ENCODE measurements at regions not wholly inside any gene's neighbourhood (a gene's known extent, or its start where the extent isn't known, plus 50 kb on each side); places are given as distances from the start of the nearest gene placed in this dataset.

- Histone ChIP-seq H3K4me2 (no peak overlapping the region), H3K9me3 (peaks cover 15% of the 10 kb centered on the region; the same call in 2 of the 3 replicates), H3K4me1 (no peaks in the 10 kb centered on the region), H3K4me3 (no peak overlapping the region), H3K27ac (no peak overlapping the region)
- FAIRE-seq = no peak
- 84% methylated on average over 18 of the region's 37 CpGs for WGBS (ENCODE audit: missing lambda C conversion rate)
- TF ChIP-seq REST (IDR thresholded peaks at IDR 0.05) (no peak), USF2 (IDR thresholded peaks at IDR 0.05) (no peak)
- no peak for DNase-seq (ENCODE audit: low read depth in 1 of 2, low spot score in 1 of 2)
- ChIA-PET CTCF (no interaction called here), POLR2A (no interaction called here)
- no peak for ATAC-seq
Measured at GRCh38 chr5:71794061-71794695, 75.1 kb downstream of the CARTPT start.

GRCh38 chr5:71802673-71803072, 83.6 kb downstream of the CARTPT start:
- no peak for FAIRE-seq
- peaks cover 3% of the 10 kb centered on the region; the same call in 1 of the 3 replicates for H3K9me3 ChIP-seq
- POLR2A ChIA-PET = no interaction called here
- H3K4me1 ChIP-seq = no peaks in the 10 kb centered on the region
- ATAC-seq = no peak
- WGBS (ENCODE audit: missing lambda C conversion rate) = 30% methylated on average over 4 of the region's 4 CpGs
- no peak for TF ChIP-seq PBX3 (IDR thresholded peaks at IDR 0.05)
- DNase-seq (ENCODE audit: low read depth in 1 of 2, low spot score in 1 of 2) = no peak
- H3K27ac ChIP-seq = no peak overlapping the region
- CTCF ChIA-PET = interaction anchor here (3.0 kb wide), 1 partner anchor 19 kb away, joined by 10 read pairs; no protein-coding TSS in a partner anchor
- H3K4me2 ChIP-seq = no peak overlapping the region
- no peak overlapping the region for H3K4me3 ChIP-seq

- no peak for FAIRE-seq
Measured at GRCh38 chr5:71806711-71807110, 87.6 kb downstream of the CARTPT start.

GRCh38 chr5:71807909-71808308, 88.8 kb downstream of the CARTPT start:
- no peak overlapping the region for H3K4me2 ChIP-seq
- H3K4me3 ChIP-seq = no peak overlapping the region
- DNase-seq (ENCODE audit: low read depth in 1 of 2, low spot score in 1 of 2) (no peak), FAIRE-seq (no peak), ATAC-seq (no peak)
- H3K9me3 ChIP-seq = no peaks in the 10 kb centered on the region
- TF ChIP-seq EHMT2 (IDR thresholded peaks at IDR 0.05; ENCODE audit: low read depth) = no peak
- TF ChIP-seq RAD21 (conservative IDR thresholded peaks at IDR 0.05 in 1 of 2, IDR thresholded peaks at IDR 0.05 in 1 of 2) = no peak
- TF ChIP-seq HEYL (CRISPR knock-in tag; IDR thresholded peaks at IDR 0.05) = no peak
- no peak for TF ChIP-seq BHLHE40 (IDR thresholded peaks at IDR 0.05; ENCODE audit: low read depth, low read length)
- no peak for TF ChIP-seq EP300 (IDR thresholded peaks at IDR 0.05)
- no peak for TF ChIP-seq HMGXB4 (CRISPR knock-in tag; IDR thresholded peaks at IDR 0.05; ENCODE audit: borderline replicate concordance)
- no peak for TF ChIP-seq HDAC2 (IDR thresholded peaks at IDR 0.05)
- no peak for TF ChIP-seq RCOR1 (IDR thresholded peaks at IDR 0.05; ENCODE audit: low read depth, low read length)
- no peaks in the 10 kb centered on the region for H3K4me1 ChIP-seq
- no peak overlapping the region for H3K27ac ChIP-seq
- ChIA-PET CTCF (interaction anchor here (1.6 kb wide), 1 partner anchor 12 kb away, joined by 4 read pairs; no protein-coding TSS in a partner anchor), POLR2A (no interaction called here)
- 49% methylated on average over 3 of the region's 4 CpGs for WGBS (ENCODE audit: missing lambda C conversion rate)

More at GRCh38 chr5:71806711-71807110, 87.6 kb downstream of the CARTPT start:
- CTCF ChIA-PET = interaction anchor here (0.9 to 1.6 kb wide), 2 partner anchors 13 to 57 kb away, joined by 3 to 4 read pairs; no protein-coding TSS in a partner anchor
- ATAC-seq (no peak), DNase-seq (ENCODE audit: low read depth in 1 of 2, low spot score in 1 of 2) (no peak)
- WGBS (ENCODE audit: missing lambda C conversion rate) = 80% methylated on average over 1 of the region's 1 CpG
- Histone ChIP-seq H3K4me3 (no peak overlapping the region), H3K27ac (no peak overlapping the region), H3K9me3 (no peaks in the 10 kb centered on the region), H3K4me2 (no peak overlapping the region), H3K4me1 (no peaks in the 10 kb centered on the region)
- POLR2A ChIA-PET = no interaction called here
- TF ChIP-seq CBX8 (IDR thresholded peaks at IDR 0.05) = no peak
- TF ChIP-seq HES2 (IDR thresholded peaks at IDR 0.05) = no peak
- TF ChIP-seq RAD21 (conservative IDR thresholded peaks at IDR 0.05 in 1 of 2, IDR thresholded peaks at IDR 0.05 in 1 of 2) = no peak
- no peak for TF ChIP-seq PHF8 (IDR thresholded peaks at IDR 0.05; ENCODE audit: borderline replicate concordance, low read depth)
- TF ChIP-seq EHF (CRISPR knock-in tag; IDR thresholded peaks at IDR 0.05) = no peak
- TF ChIP-seq NR3C1 (IDR thresholded peaks at IDR 0.05) = no peak
- TF ChIP-seq HOXA7 (CRISPR knock-in tag; IDR thresholded peaks at IDR 0.05) = no peak
- no peak for TF ChIP-seq MYC (IDR thresholded peaks at IDR 0.05; ENCODE audit: borderline replicate concordance, low read length)
- TF ChIP-seq FOXS1 (CRISPR knock-in tag; IDR thresholded peaks at IDR 0.05) = no peak
- no peak for TF ChIP-seq TFCP2L1 (CRISPR knock-in tag; IDR thresholded peaks at IDR 0.05)
- no peak for TF ChIP-seq HEYL (CRISPR knock-in tag; IDR thresholded peaks at IDR 0.05)
- no peak for TF ChIP-seq MAX (IDR thresholded peaks at IDR 0.05)
- TF ChIP-seq POLR2A (IDR thresholded peaks at IDR 0.05; ENCODE audit: low read length) = no peak
- no peak for TF ChIP-seq FOSL2 (IDR thresholded peaks at IDR 0.05)
- no peak for TF ChIP-seq FOSL2 (CRISPR knock-in tag; IDR thresholded peaks at IDR 0.05)
- no peak for TF ChIP-seq HOXB5 (CRISPR knock-in tag; IDR thresholded peaks at IDR 0.05)
- TF ChIP-seq HDAC2 (IDR thresholded peaks at IDR 0.05) = no peak
- no peak for TF ChIP-seq JUNB (IDR thresholded peaks at IDR 0.05)
- no peak for TF ChIP-seq EHMT2 (IDR thresholded peaks at IDR 0.05; ENCODE audit: low read depth)
- TF ChIP-seq RARB (CRISPR knock-in tag; IDR thresholded peaks at IDR 0.05) = no peak
- TF ChIP-seq EP300 (IDR thresholded peaks at IDR 0.05) = no peak

All from A549 (cell line).